Upper lobe of left lung (tissue), 6 donors: ENCODE measurements at regions not wholly inside any gene's neighbourhood (a gene's known extent, or its start where the extent isn't known, plus 50 kb on each side); places are given as distances from the start of the nearest gene placed in this dataset.
A peak's percentile ranks its signal among the peaks of the same experiment; 100 is the strongest.

Source experiments
- ATAC-seq, 2 donors: fragments of 200-7000 bp; cut with Tn5 transposase; one replicate each; pipeline ENCODE4 v1.9.1; 2022; ENCODE audit warnings: mild to moderate bottlenecking in 2 of 2, moderate library complexity in 2 of 2; ENCODE audit not compliant: low FRiP score in 2 of 2
- DNase-seq, 2 donors: peaks; one replicate each; pipeline ENCODE4 v3.0.0-alpha.2; 2019 to 2020
- H3K27ac ChIP-seq, 4 donors: fragments of 200-600 bp; sonication (generic); one replicate each; pipeline ENCODE4 v1.5.1; 2016 to 2019
- H3K27me3 ChIP-seq, 4 donors: fragments of 200-600 bp; sonication (generic); one replicate each; pipeline ENCODE4 v1.5.1; 2017 to 2019
- H3K36me3 ChIP-seq, 4 donors: fragments of 200-600 bp; sonication (generic); one replicate each; pipeline ENCODE4 v1.5.1; 2016 to 2019
- H3K4me1 ChIP-seq, 4 donors: fragments of 200-600 bp; sonication (generic); one replicate each; pipeline ENCODE4 v1.5.1; 2018 to 2019
- H3K4me3 ChIP-seq, 4 donors: fragments of 200-600 bp; sonication (generic); one replicate each; pipeline ENCODE4 v1.5.1; 2017 to 2019; ENCODE audit warnings: mild to moderate bottlenecking in 2 of 4, moderate library complexity in 1 of 4
- H3K9me3 ChIP-seq, 4 donors: fragments of 200-600 bp; sonication (generic); one replicate each; pipeline ENCODE4 v1.5.1; 2018 to 2019
- EP300 ChIP-seq, 4 donors: sonication (generic); formaldehyde crosslinking; IDR thresholded peaks; one replicate each; pipeline ENCODE4 v1.5.1; 2017; ENCODE audit warnings: antibody characterized with exemption in 4 of 4, control low read depth in 2 of 4
- POLR2A ChIP-seq, 4 donors: fragments of 450-650 bp; IDR thresholded peaks; one replicate each; pipeline ENCODE4 v1.5.1; 2016 to 2017; ENCODE audit warnings: antibody characterized with exemption in 4 of 4, mild to moderate bottlenecking in 2 of 4
- POLR2AphosphoS5 ChIP-seq, 2 donors: sonication (generic); formaldehyde crosslinking; IDR thresholded peaks; one replicate each; pipeline ENCODE4 v1.5.1; 2017; ENCODE audit warnings: antibody characterized with exemption in 2 of 2
- whole genome bisulfite sequencing, 2 donors: methylation state at CpG; one replicate each; pipeline ENCODE4 v1.1.5; 2017 to 2018; 5-methylcytosine and 5-hydroxymethylcytosine counted together
- TF ChIP-seq, protein P1 (sequence below), 6 experiments: fragments of 450-650 bp in 4 of 6; fragments of 200-600 bp in 2 of 6; sonication (generic) in 2 of 6; IDR thresholded peaks; one replicate each; pipeline ENCODE4 v1.5.1; 2016 to 2019; ENCODE audit warnings: antibody characterized with exemption in 6 of 6
- donor health status: DM: no; HTN: no; CAD: no; lungs with moderate emphysema.
- donor health status: DM: no; HTN: yes; CAD: no; lungs with severe emphysema.

DNA sequence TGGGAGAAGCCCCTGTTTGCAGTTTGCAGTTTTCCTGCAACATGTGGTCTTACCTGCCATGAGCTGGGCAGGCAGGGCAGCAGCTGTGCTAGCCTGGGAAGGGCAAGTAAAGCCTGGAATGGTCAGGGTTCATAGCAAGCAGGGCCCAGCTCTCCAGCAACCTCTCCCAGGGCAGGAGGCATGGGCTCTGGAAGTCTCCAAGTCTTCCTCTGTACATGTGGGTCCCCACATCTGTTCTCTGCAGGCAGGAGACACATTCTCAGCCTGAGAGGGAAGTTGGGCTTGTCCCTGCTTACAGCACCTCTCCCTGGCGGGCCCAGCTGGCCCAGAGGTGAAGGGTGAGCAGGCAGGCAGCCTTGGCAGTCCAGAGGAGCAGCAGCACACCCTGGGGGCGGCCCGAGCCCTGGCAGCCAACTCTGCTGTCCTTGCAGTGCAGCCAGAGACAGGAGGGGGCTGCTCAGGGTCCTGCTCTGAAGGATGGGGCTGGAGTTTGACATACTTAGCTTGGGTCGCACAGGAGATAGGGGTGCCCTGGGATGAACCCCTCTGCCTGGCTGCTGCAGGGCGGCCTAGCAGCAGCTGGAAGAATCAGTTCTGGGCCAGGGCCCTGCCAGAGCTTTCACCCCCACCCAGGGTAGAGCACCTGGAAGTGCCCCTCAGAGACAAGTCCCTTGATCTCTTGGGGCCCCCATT lies 176.0 kb downstream of the MRPL14 start:
- ATAC-seq (peak; percentile 61 to 76), DNase-seq (peak; percentile 69 to 89)
- 63% methylated on average over 5 of the region's 5 CpGs; no CpG with 5 or more reads in 1 of the 2 donors for WGBS, 2 donors
- TF ChIP-seq EP300 (IDR thresholded peaks at IDR 0.05): no peak
- TF ChIP-seq POLR2A (IDR thresholded peaks at IDR 0.05): no peak
- TF ChIP-seq, protein P1, sequence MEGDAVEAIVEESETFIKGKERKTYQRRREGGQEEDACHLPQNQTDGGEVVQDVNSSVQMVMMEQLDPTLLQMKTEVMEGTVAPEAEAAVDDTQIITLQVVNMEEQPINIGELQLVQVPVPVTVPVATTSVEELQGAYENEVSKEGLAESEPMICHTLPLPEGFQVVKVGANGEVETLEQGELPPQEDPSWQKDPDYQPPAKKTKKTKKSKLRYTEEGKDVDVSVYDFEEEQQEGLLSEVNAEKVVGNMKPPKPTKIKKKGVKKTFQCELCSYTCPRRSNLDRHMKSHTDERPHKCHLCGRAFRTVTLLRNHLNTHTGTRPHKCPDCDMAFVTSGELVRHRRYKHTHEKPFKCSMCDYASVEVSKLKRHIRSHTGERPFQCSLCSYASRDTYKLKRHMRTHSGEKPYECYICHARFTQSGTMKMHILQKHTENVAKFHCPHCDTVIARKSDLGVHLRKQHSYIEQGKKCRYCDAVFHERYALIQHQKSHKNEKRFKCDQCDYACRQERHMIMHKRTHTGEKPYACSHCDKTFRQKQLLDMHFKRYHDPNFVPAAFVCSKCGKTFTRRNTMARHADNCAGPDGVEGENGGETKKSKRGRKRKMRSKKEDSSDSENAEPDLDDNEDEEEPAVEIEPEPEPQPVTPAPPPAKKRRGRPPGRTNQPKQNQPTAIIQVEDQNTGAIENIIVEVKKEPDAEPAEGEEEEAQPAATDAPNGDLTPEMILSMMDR (IDR thresholded peaks at IDR 0.05): peak; percentile 23 to 74 (median 60)
- no peak for TF ChIP-seq POLR2AphosphoS5 (IDR thresholded peaks at IDR 0.05)
- no peak overlapping the region for H3K27ac ChIP-seq
- H3K36me3 ChIP-seq: no peaks in the 10 kb centered on the region
- no peaks in the 10 kb centered on the region for H3K4me1 ChIP-seq
- peaks cover 0 to 2% (median 0%) of the 10 kb centered on the region in 4 donors for H3K9me3 ChIP-seq
- H3K27me3 ChIP-seq: no peaks in the 10 kb centered on the region
- no peak overlapping the region for H3K4me3 ChIP-seq

DNA sequence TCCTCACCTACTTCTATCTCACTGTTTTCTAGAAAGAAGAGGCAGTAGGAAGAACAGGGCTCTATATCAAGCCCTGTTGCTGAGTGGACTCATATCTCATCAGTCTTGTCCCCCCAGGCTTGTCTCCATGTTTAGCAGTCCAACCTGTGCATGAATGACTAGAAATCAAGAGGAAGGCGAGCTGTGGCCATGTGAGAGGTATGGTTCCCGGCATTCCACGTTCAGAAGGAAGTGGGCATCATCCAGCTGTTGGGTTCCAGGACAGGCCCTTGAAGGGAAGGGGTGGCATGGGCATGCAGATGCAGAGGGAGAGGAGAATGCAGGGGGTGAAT lies 176.6 kb downstream of the MRPL14 start:
- no peaks in the 10 kb centered on the region for H3K36me3 ChIP-seq
- H3K4me3 ChIP-seq: no peak overlapping the region
- no peak overlapping the region for H3K27ac ChIP-seq
- no peak for TF ChIP-seq EP300 (IDR thresholded peaks at IDR 0.05)
- TF ChIP-seq, protein P1 (IDR thresholded peaks at IDR 0.05): no peak
- TF ChIP-seq POLR2AphosphoS5 (IDR thresholded peaks at IDR 0.05): no peak
- TF ChIP-seq POLR2A (IDR thresholded peaks at IDR 0.05): no peak
- no peak for ATAC-seq
- no peaks in the 10 kb centered on the region for H3K27me3 ChIP-seq
- H3K9me3 ChIP-seq: peaks cover 0 to 7% (median 2%) of the 10 kb centered on the region in 4 donors
- H3K4me1 ChIP-seq: no peaks in the 10 kb centered on the region
- no peak for DNase-seq
- 75 to 90% methylated on average over 3 of the region's 3 CpGs for WGBS, 2 donors

DNA sequence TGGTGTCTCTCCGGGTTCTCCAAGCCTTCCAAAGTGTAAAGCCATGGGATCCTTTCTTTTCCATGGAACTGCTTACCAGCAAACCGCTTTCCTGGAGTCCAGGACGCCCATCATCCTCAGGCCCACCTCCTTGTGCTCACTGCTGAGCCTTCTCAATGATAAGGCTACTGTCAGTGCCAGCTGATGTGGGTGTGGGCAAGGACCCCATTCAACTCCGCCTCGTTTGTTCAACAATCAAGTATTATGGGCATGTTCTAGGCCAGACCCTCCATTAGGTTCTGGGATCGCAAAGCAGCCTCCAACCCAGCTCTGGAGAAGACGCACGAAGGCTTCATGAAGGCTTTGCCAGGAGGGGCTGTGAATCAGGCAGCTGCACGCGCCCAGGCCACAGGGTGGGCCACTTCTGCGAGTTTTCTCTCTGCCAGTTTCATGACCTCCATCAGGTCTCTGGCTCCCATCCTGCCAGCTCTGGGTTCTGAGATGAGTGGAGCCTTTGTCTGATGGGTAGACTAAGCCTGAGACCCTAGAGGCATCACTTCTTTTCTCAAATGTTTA lies 177.1 kb downstream of the MRPL14 start:
- Histone ChIP-seq H3K4me1 (no peaks in the 10 kb centered on the region), H3K27me3 (no peaks in the 10 kb centered on the region), H3K9me3 (peaks cover 0 to 11% (median 4%) of the 10 kb centered on the region in 4 donors), H3K4me3 (no peak overlapping the region), H3K36me3 (no peaks in the 10 kb centered on the region), H3K27ac (no peak overlapping the region)
- WGBS, 2 donors: 91 to 93% methylated on average over 11 of the region's 11 CpGs
- no peak for DNase-seq
- ATAC-seq: no peak
- TF ChIP-seq, protein P1 (IDR thresholded peaks at IDR 0.05): no peak
- TF ChIP-seq EP300 (IDR thresholded peaks at IDR 0.05) (no peak), POLR2A (IDR thresholded peaks at IDR 0.05) (no peak)

DNA sequence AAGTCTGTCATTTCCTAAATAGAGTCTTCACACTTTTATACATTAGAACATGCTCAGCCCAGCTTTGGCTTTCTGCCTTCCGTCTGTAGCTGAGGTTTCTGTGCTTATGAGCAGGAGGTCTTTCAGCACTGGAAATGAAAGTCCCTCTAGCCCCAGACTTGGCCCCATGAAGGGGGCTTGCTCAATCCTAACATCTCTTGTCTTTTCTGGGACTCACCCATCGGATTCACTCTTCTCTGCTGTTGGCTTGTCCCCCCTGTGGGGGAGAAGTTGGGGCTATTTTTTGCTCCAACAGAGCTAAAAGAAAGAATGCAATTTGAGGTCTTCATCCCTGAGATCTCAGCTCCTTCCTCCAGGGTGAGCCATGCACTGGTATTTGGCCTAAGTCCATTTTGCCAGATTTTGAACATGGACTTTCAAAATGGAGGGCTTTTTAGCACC lies 177.7 kb downstream of the MRPL14 start:
- TF ChIP-seq POLR2AphosphoS5 (IDR thresholded peaks at IDR 0.05): no peak
- TF ChIP-seq EP300 (IDR thresholded peaks at IDR 0.05): no peak
- no peak for TF ChIP-seq POLR2A (IDR thresholded peaks at IDR 0.05)
- TF ChIP-seq, protein P1 (IDR thresholded peaks at IDR 0.05): no peak
- ATAC-seq (no peak), DNase-seq (no peak)
- Histone ChIP-seq H3K4me1 (no peaks in the 10 kb centered on the region), H3K27me3 (no peaks in the 10 kb centered on the region), H3K27ac (no peak overlapping the region), H3K9me3 (peaks cover 0 to 14% (median 5%) of the 10 kb centered on the region in 4 donors), H3K4me3 (no peak overlapping the region), H3K36me3 (no peaks in the 10 kb centered on the region)
- WGBS, 2 donors: 82 to 91% methylated on average over 2 of the region's 2 CpGs
